ENCODE measurements at regions not wholly inside any gene's neighbourhood (a gene's known extent, or its start where the extent isn't known, plus 50 kb on each side); places are given as distances from the start of the nearest gene placed in this dataset.

DNA sequence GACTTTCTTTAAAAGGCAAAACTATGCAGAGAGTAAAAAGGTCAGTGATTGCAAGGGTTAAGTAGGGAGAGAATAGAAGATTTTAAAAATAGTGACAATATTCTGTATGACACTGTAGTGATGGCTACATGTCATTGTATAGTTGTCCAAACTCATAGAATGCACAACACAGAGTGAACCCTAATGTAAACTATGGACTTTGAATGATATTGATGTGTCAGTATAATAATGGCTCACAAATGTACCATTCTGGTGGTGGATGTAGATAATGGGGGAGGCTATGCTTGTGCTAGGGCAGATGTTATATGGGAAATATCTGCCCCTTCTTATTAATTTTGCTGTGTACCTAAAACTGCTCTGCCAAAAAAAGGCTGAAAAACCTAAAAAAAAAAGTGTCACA lies 468.9 kb downstream of the KIF4B start:
- Histone ChIP-seq H3K4me1 (ENCODE audit: control insufficient read depth, extremely low read depth, insufficient read depth, low read length) (no peaks in the 10 kb centered on the region), H3K9ac (replicated peaks; ENCODE audit: extremely low read depth, insufficient read depth, low read length) (no peak overlapping the region), H3K9me1 (replicated peaks; ENCODE audit: control insufficient read depth, extremely low read depth, insufficient read depth, low read length) (no peaks in the 10 kb centered on the region), H2AFZ (ENCODE audit: low read depth, low read length) (no peak overlapping the region), H3K27me3 (ENCODE audit: control insufficient read depth in 2 of 2, insufficient read depth in 2 of 2, low read length in 2 of 2) (no peaks in the 10 kb centered on the region), H4K20me1 (replicated peaks; ENCODE audit: control insufficient read depth, extremely low read depth, insufficient read depth, low read length) (no peaks in the 10 kb centered on the region), H3K27ac (ENCODE audit: insufficient read depth, low read depth, low read length) (no peak overlapping the region), H3K36me3 (ENCODE audit: control insufficient read depth in 2 of 2, extremely low read depth in 1 of 2, insufficient read depth in 2 of 2, low read length in 2 of 2) (no peaks in the 10 kb centered on the region), H3K79me2 (ENCODE audit: control insufficient read depth, insufficient read depth, low read length) (no peaks in the 10 kb centered on the region), H3K4me2 (ENCODE audit: insufficient read depth, low read length) (no peak overlapping the region), H3K4me3 (replicated peaks in 1 of 3; ENCODE audit: insufficient read depth in 1 of 3, low read depth in 1 of 3, low read length in 3 of 3) (no peak overlapping the region), H3K9me3 (replicated peaks; ENCODE audit: control insufficient read depth, insufficient read depth, low read length) (no peaks in the 10 kb centered on the region)
- DNase-seq (ENCODE audit: low read depth, low spot score) (no peak), FAIRE-seq (no peak)
- intact Hi-C loops (cut with micrococcal nuclease) = no loop called here
- dilution Hi-C loops (cut with MboI; ENCODE audit: extremely low pct_ligation_motif_present, low sequenced_read_pairs) = no loop called here
- BruUV-seq (replicated peaks) = no TSS peak
- POLR2A ChIA-PET = no interaction called here
- CTCF ChIA-PET = no interaction called here
- TF ChIP-seq POLR2A (IDR thresholded peaks at IDR 0.05; ENCODE audit: low read depth, low read length) (no peak), FOS (IDR thresholded peaks at IDR 0.05; ENCODE audit: borderline replicate concordance, insufficient read depth, low read length) (no peak), EZH2 (IDR thresholded peaks at IDR 0.05; ENCODE audit: borderline replicate concordance, low read depth, low read length, severe bottlenecking) (no peak), MYC (IDR thresholded peaks at IDR 0.05; ENCODE audit: low read depth, low read length) (no peak), JUN (IDR thresholded peaks at IDR 0.05; ENCODE audit: borderline replicate concordance, insufficient read depth, insufficient read length, low read depth) (no peak), POLR2AphosphoS5 (IDR thresholded peaks at IDR 0.05; ENCODE audit: insufficient read depth, low read depth, low read length) (no peak), GATA2 (IDR thresholded peaks at IDR 0.05; ENCODE audit: insufficient read depth, insufficient read length, low read depth, low read length) (no peak)
- TF ChIP-seq, protein P1, sequence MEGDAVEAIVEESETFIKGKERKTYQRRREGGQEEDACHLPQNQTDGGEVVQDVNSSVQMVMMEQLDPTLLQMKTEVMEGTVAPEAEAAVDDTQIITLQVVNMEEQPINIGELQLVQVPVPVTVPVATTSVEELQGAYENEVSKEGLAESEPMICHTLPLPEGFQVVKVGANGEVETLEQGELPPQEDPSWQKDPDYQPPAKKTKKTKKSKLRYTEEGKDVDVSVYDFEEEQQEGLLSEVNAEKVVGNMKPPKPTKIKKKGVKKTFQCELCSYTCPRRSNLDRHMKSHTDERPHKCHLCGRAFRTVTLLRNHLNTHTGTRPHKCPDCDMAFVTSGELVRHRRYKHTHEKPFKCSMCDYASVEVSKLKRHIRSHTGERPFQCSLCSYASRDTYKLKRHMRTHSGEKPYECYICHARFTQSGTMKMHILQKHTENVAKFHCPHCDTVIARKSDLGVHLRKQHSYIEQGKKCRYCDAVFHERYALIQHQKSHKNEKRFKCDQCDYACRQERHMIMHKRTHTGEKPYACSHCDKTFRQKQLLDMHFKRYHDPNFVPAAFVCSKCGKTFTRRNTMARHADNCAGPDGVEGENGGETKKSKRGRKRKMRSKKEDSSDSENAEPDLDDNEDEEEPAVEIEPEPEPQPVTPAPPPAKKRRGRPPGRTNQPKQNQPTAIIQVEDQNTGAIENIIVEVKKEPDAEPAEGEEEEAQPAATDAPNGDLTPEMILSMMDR (IDR thresholded peaks at IDR 0.05; ENCODE audit: extremely low read depth in 1 of 2, insufficient read depth in 1 of 2, low read depth in 1 of 2, low read length in 2 of 2) = no peak
- TF ChIP-seq, protein P2, sequence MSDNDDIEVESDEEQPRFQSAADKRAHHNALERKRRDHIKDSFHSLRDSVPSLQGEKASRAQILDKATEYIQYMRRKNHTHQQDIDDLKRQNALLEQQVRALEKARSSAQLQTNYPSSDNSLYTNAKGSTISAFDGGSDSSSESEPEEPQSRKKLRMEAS (IDR thresholded peaks at IDR 0.05; ENCODE audit: insufficient read depth, insufficient read length) = no peak

Data from endothelial cell of umbilical vein (primary cell).